ENCODE measurements at regions not wholly inside any gene's neighbourhood (a gene's known extent, or its start where the extent isn't known, plus 50 kb on each side); places are given as distances from the start of the nearest gene placed in this dataset.
A peak's percentile ranks its signal among the peaks of the same experiment; 100 is the strongest.

DNA sequence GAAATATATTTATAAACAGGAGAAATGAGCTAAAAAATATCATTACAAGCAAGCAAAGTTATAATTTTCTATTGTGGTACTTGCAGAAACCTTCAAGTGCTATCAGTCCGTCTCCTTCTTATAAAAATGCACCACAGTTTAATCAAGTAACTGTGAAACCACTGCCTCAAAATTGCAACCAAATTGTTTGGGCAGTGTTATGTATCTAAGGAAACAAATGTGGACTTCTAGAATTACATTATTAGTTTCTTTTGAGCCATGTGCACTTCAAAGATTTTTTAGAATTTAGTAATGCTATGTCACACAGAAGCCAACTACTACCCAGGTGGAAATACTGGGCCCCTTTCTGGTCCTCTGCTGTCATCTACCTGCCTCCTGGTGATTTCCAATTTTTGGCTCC lies 495.6 kb downstream of the NYAP2 start:
- Histone ChIP-seq H2AFZ (ENCODE audit: low read length) (no peak overlapping the region), H3K4me2 (ENCODE audit: extremely low read depth, insufficient read depth, low read length) (no peak overlapping the region), H3K9ac (ENCODE audit: insufficient read depth, low read length) (no peak overlapping the region), H3K27ac (ENCODE audit: insufficient read depth, low read length) (no peak overlapping the region), H3K36me3 (ENCODE audit: control insufficient read depth, insufficient read depth, low read length) (no peaks in the 10 kb centered on the region), H3K9me3 (ENCODE audit: control insufficient read depth, insufficient read depth, low read depth, low read length) (no peaks in the 10 kb centered on the region), H3K4me1 (ENCODE audit: control insufficient read depth, extremely low read depth, insufficient read depth, low read length) (peaks cover 6% of the 10 kb centered on the region), H3K27me3 (ENCODE audit: control insufficient read depth, insufficient read depth, low read length) (no peaks in the 10 kb centered on the region), H3K4me3 (replicated peaks in 1 of 4; ENCODE audit: control extremely low read depth in 1 of 4, insufficient read depth in 1 of 4, low read depth in 3 of 4, low read length in 4 of 4) (no peak overlapping the region), H4K20me1 (ENCODE audit: control insufficient read depth, extremely low read depth, insufficient read depth, low read length) (no peaks in the 10 kb centered on the region), H3K79me2 (ENCODE audit: control insufficient read depth, insufficient read depth, low read length) (no peaks in the 10 kb centered on the region)
- DNase-seq (ENCODE audit: low read depth in 2 of 2), result peak; percentile 36 to 46
- TF ChIP-seq, protein P1, sequence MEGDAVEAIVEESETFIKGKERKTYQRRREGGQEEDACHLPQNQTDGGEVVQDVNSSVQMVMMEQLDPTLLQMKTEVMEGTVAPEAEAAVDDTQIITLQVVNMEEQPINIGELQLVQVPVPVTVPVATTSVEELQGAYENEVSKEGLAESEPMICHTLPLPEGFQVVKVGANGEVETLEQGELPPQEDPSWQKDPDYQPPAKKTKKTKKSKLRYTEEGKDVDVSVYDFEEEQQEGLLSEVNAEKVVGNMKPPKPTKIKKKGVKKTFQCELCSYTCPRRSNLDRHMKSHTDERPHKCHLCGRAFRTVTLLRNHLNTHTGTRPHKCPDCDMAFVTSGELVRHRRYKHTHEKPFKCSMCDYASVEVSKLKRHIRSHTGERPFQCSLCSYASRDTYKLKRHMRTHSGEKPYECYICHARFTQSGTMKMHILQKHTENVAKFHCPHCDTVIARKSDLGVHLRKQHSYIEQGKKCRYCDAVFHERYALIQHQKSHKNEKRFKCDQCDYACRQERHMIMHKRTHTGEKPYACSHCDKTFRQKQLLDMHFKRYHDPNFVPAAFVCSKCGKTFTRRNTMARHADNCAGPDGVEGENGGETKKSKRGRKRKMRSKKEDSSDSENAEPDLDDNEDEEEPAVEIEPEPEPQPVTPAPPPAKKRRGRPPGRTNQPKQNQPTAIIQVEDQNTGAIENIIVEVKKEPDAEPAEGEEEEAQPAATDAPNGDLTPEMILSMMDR (conservative IDR thresholded peaks at IDR 0.05 in 1 of 2, IDR thresholded peaks at IDR 0.05 in 1 of 2; ENCODE audit: low read depth in 1 of 2, low read length in 2 of 2), result no peak
- TF ChIP-seq EZH2 (IDR thresholded peaks at IDR 0.05; ENCODE audit: low read length, missing control alignments), result no peak

DNA sequence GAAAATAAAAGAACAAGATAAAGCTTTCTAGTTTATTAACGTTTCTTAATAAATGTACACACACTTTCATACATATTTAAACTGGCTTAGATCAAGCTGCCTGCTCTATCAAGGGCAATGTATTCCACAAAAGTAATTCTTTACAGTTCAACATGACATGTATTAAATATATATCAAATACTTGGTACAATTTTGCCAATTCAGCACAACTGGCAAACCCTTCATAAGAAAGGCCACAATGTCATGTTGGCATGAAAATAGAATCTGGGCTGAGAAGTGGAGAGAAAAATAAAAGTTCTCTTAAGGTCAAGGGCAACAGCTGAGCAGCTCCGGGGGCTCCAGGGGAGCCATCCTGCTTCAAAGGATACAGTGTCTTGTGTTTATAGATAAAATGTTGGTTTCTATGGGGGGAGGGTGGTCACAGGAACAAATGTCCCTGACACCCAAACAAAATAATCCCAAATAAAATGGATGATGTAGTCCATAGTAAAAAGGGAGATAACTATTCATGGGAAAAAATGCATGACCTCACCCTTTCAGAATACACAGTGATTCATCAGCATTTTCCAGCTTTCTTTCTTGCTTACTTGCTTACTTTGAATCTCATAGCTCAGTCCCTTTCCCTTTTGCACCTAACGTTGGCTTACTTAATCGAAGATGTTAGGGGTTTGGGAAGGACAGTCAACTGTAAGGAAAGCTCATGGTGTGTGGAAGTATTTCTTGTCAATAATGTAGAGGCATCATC lies 494.9 kb downstream of the NYAP2 start:
- peak overlapping the region; percentile 47 for H3K27ac ChIP-seq (ENCODE audit: insufficient read depth, low read length)

DNA sequence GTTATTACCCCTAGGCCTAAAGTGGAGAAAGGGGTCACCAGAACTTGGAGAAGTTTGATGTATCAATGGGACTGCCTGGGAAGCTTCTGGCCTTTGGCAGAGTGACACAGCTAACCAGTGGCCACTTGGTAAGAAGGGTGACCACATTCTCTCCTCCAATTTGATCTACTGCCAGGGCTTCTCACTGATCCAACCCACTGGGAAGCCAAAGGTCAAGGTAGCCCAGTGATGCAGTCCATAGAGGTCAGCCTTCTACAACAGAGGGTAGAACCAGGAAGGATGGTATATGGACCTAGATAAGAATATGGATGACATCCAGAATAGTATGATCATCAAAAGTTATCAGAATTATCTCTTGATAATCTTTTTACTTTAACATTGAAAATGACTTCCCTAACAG lies 493.6 kb downstream of the NYAP2 start:
- Histone ChIP-seq H3K36me3 (ENCODE audit: control insufficient read depth, insufficient read depth, low read length) (no peaks in the 10 kb centered on the region), H3K9me3 (ENCODE audit: control insufficient read depth, insufficient read depth, low read depth, low read length) (no peaks in the 10 kb centered on the region), H4K20me1 (ENCODE audit: control insufficient read depth, extremely low read depth, insufficient read depth, low read length) (no peaks in the 10 kb centered on the region), H3K27ac (ENCODE audit: insufficient read depth, low read length) (no peak overlapping the region), H3K4me1 (ENCODE audit: control insufficient read depth, extremely low read depth, insufficient read depth, low read length) (peaks cover 9% of the 10 kb centered on the region), H3K79me2 (ENCODE audit: control insufficient read depth, insufficient read depth, low read length) (no peaks in the 10 kb centered on the region), H2AFZ (ENCODE audit: low read length) (no peak overlapping the region), H3K4me3 (replicated peaks in 1 of 4; ENCODE audit: control extremely low read depth in 1 of 4, insufficient read depth in 1 of 4, low read depth in 3 of 4, low read length in 4 of 4) (no peak overlapping the region), H3K9ac (ENCODE audit: insufficient read depth, low read length) (no peak overlapping the region), H3K4me2 (ENCODE audit: extremely low read depth, insufficient read depth, low read length) (no peak overlapping the region), H3K27me3 (ENCODE audit: control insufficient read depth, insufficient read depth, low read length) (no peaks in the 10 kb centered on the region)
- DNase-seq (ENCODE audit: low read depth in 2 of 2), result peak in 1 of 2 donors; percentile 1
- TF ChIP-seq EZH2 (IDR thresholded peaks at IDR 0.05; ENCODE audit: low read length, missing control alignments), result no peak
- TF ChIP-seq, protein P1 (conservative IDR thresholded peaks at IDR 0.05 in 1 of 2, IDR thresholded peaks at IDR 0.05 in 1 of 2; ENCODE audit: low read depth in 1 of 2, low read length in 2 of 2), result no peak

More for the DNA sequence above, 494.9 kb downstream of the NYAP2 start:
- Histone ChIP-seq H3K79me2 (ENCODE audit: control insufficient read depth, insufficient read depth, low read length) (no peaks in the 10 kb centered on the region), H3K4me3 (replicated peaks in 1 of 4; ENCODE audit: control extremely low read depth in 1 of 4, insufficient read depth in 1 of 4, low read depth in 3 of 4, low read length in 4 of 4) (no peak overlapping the region), H3K4me2 (ENCODE audit: extremely low read depth, insufficient read depth, low read length) (peak overlapping the region; percentile 78), H3K9ac (ENCODE audit: insufficient read depth, low read length) (no peak overlapping the region), H3K4me1 (ENCODE audit: control insufficient read depth, extremely low read depth, insufficient read depth, low read length) (peaks cover 9% of the 10 kb centered on the region), H4K20me1 (ENCODE audit: control insufficient read depth, extremely low read depth, insufficient read depth, low read length) (no peaks in the 10 kb centered on the region), H3K9me3 (ENCODE audit: control insufficient read depth, insufficient read depth, low read depth, low read length) (no peaks in the 10 kb centered on the region), H2AFZ (ENCODE audit: low read length) (peak overlapping the region; percentile 58), H3K36me3 (ENCODE audit: control insufficient read depth, insufficient read depth, low read length) (no peaks in the 10 kb centered on the region), H3K27me3 (ENCODE audit: control insufficient read depth, insufficient read depth, low read length) (no peaks in the 10 kb centered on the region)
- no peak for TF ChIP-seq EZH2 (IDR thresholded peaks at IDR 0.05; ENCODE audit: low read length, missing control alignments)
- TF ChIP-seq, protein P1 (conservative IDR thresholded peaks at IDR 0.05 in 1 of 2, IDR thresholded peaks at IDR 0.05 in 1 of 2; ENCODE audit: low read depth in 1 of 2, low read length in 2 of 2), result no peak
- DNase-seq (ENCODE audit: low read depth in 2 of 2), result peak; percentile 65 to 79
